Activated T-cell treated with anti-CD3 and anti-CD28 coated beads for 1 hour (primary cell): ENCODE measurements at regions not wholly inside any gene's neighbourhood (a gene's known extent, or its start where the extent isn't known, plus 50 kb on each side); places are given as distances from the start of the nearest gene placed in this dataset.

Experiments
- DNase-seq: peaks from one replicate; pipeline ENCODE4 v3.0.0-alpha.2; 2020; ENCODE audit warnings: low read depth

- DNase-seq = no peak
These were observed 55.4 kb upstream of the SGCD start for GRCh38 chr5:156271569-156271968.

- DNase-seq = no peak
These were observed 54.8 kb upstream of the SGCD start for GRCh38 chr5:156272139-156272538.

- no peak for DNase-seq
These were observed 53.6 kb upstream of the SGCD start for GRCh38 chr5:156273325-156273724.

GRCh38 chr5:156274453-156274852, 52.5 kb upstream of the SGCD start:
- DNase-seq = no peak
